ENCODE measurements at regions not wholly inside any gene's neighbourhood (a gene's known extent, or its start where the extent isn't known, plus 50 kb on each side); places are given as distances from the start of the nearest gene placed in this dataset.

GRCh38 chr20:12086359-12086758 is 168.7 kb downstream of the BTBD3 start:
- no peak overlapping the region for H2BK20ac ChIP-seq (ENCODE audit: low read length)
- H3K4ac ChIP-seq (replicated peaks; ENCODE audit: insufficient read length, low read depth, low read length) = no peak overlapping the region
- H3K79me1 ChIP-seq (ENCODE audit: low read depth, low read length) = no peaks in the 10 kb centered on the region
- H3K23ac ChIP-seq (ENCODE audit: insufficient read length) = no peak overlapping the region
- H3K9ac ChIP-seq (replicated peaks in 1 of 4; ENCODE audit: extremely low read depth in 1 of 4, low read depth in 3 of 4, low read length in 3 of 4) = no peak overlapping the region
- DNase-seq (ENCODE audit: low read depth in 1 of 2, low spot score in 2 of 2) (no peak), FAIRE-seq (no peak)
- CTCF ChIA-PET (ENCODE audit: partially characterized antibody) = interaction anchor here (0.6 to 0.9 kb wide), 2 partner anchors 13 to 14 kb away, joined by 3 read pairs; no protein-coding TSS in a partner anchor
- no peak overlapping the region for H3K14ac ChIP-seq (ENCODE audit: insufficient read length)
- no peaks in the 10 kb centered on the region for H3K27me3 ChIP-seq (replicated peaks in 1 of 4; ENCODE audit: control insufficient read depth in 3 of 4, extremely low read depth in 1 of 4, insufficient read depth in 3 of 4, low read length in 3 of 4)
- no peaks in the 10 kb centered on the region for H4K20me1 ChIP-seq (replicated peaks in 1 of 2; ENCODE audit: control insufficient read depth in 1 of 2, insufficient read depth in 2 of 2, low read length in 2 of 2)
- POLR2A ChIA-PET (ENCODE audit: partially characterized antibody) = no interaction called here
- no peak overlapping the region for H4K8ac ChIP-seq (ENCODE audit: extremely low read depth, insufficient read depth, low read length)
- no peak overlapping the region for H3K27ac ChIP-seq (ENCODE audit: low read depth, low read length)
- no peak overlapping the region for H2BK15ac ChIP-seq (ENCODE audit: low read length)
- H2BK12ac ChIP-seq (ENCODE audit: low read depth, low read length) = no peak overlapping the region
- WGBS, 2 experiments (ENCODE audit: extremely low coverage in 1 of 2, insufficient coverage in 1 of 2, insufficient read length in 1 of 2, insufficient replicate concordance in 2 of 2, low coverage in 1 of 2, low lambda C conversion rate in 2 of 2, missing lambda C conversion rate in 1 of 2) = 95% methylated on average over 1 of the region's 1 CpG; no CpG with 5 or more reads in 1 of the 2 experiments
- no peak overlapping the region for H2BK120ac ChIP-seq (replicated peaks; ENCODE audit: low read depth, low read length)
- no peak overlapping the region for H2AFZ ChIP-seq (ENCODE audit: low read length)
- H3K79me2 ChIP-seq (ENCODE audit: control insufficient read depth in 1 of 2, insufficient read depth in 2 of 2, low read length in 2 of 2) = no peaks in the 10 kb centered on the region
- no peak overlapping the region for H3K18ac ChIP-seq (ENCODE audit: extremely low read depth, low read length)
- no peak overlapping the region for H2BK5ac ChIP-seq (ENCODE audit: low read depth, low read length)
- H3K56ac ChIP-seq (replicated peaks; ENCODE audit: insufficient read length, low read depth, low read length) = no peak overlapping the region
- H3K23me2 ChIP-seq (ENCODE audit: low read depth, low read length) = no peaks in the 10 kb centered on the region
- no peak overlapping the region for H3K4me3 ChIP-seq (ENCODE audit: extremely low read depth in 1 of 4, insufficient read depth in 2 of 4, low read depth in 3 of 4, low read length in 4 of 4)
- H3K36me3 ChIP-seq (ENCODE audit: control insufficient read depth in 2 of 4, insufficient read depth in 4 of 4, low read length in 3 of 4) = no peaks in the 10 kb centered on the region
- TF ChIP-seq BRCA1 (IDR thresholded peaks at IDR 0.05; ENCODE audit: low read depth, low read length) (no peak), SUZ12 (IDR thresholded peaks at IDR 0.05; ENCODE audit: low read length) (no peak), PHF8 (conservative IDR thresholded peaks at IDR 0.05; ENCODE audit: low read depth, low read length) (no peak), SIRT6 (IDR thresholded peaks at IDR 0.05; ENCODE audit: low read length) (no peak), SP1 (IDR thresholded peaks at IDR 0.05; ENCODE audit: low read depth, low read length) (no peak)
- H3K9me3 ChIP-seq (ENCODE audit: insufficient read depth in 2 of 2, low read depth in 1 of 2, low read length in 1 of 2) = no peaks in the 10 kb centered on the region
- H2AK5ac ChIP-seq (ENCODE audit: low read depth, low read length) = no peak overlapping the region
- H4K5ac ChIP-seq (ENCODE audit: insufficient read length, low read depth, low read length) = no peak overlapping the region
- no peak overlapping the region for H4K91ac ChIP-seq (replicated peaks; ENCODE audit: insufficient read length, low read length)
- no peaks in the 10 kb centered on the region for H3K4me1 ChIP-seq (replicated peaks in 1 of 4; ENCODE audit: control insufficient read depth in 3 of 4, insufficient read depth in 4 of 4, low read length in 3 of 4)
- H3K4me2 ChIP-seq (ENCODE audit: insufficient read depth in 1 of 2, low read depth in 2 of 2, low read length in 2 of 2) = no peak overlapping the region

Measured in H1 (cell line).